ENCODE measurements at regions not wholly inside any gene's neighbourhood (a gene's known extent, or its start where the extent isn't known, plus 50 kb on each side); places are given as distances from the start of the nearest gene placed in this dataset.

DNA sequence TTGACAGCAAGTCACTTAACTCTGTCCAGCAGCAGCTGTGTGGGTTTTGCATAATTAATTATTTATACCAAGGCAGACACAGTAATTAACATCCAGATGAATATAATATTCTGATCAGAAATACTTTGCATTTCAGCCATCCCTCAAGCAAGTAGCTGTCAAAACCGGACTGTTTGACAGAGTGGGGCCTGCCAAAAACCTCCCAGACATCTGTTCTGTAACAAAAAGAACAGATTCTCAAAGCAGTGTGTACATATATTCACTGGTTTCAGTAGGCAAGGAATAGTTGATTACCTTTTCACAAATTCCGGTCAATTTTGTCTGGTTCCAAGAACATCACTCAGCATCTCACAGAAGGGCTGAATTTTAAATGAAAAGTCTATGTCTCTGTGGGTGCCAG is 291.6 kb downstream of the CMPK2 start:
- TF ChIP-seq, protein P1, sequence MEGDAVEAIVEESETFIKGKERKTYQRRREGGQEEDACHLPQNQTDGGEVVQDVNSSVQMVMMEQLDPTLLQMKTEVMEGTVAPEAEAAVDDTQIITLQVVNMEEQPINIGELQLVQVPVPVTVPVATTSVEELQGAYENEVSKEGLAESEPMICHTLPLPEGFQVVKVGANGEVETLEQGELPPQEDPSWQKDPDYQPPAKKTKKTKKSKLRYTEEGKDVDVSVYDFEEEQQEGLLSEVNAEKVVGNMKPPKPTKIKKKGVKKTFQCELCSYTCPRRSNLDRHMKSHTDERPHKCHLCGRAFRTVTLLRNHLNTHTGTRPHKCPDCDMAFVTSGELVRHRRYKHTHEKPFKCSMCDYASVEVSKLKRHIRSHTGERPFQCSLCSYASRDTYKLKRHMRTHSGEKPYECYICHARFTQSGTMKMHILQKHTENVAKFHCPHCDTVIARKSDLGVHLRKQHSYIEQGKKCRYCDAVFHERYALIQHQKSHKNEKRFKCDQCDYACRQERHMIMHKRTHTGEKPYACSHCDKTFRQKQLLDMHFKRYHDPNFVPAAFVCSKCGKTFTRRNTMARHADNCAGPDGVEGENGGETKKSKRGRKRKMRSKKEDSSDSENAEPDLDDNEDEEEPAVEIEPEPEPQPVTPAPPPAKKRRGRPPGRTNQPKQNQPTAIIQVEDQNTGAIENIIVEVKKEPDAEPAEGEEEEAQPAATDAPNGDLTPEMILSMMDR (IDR thresholded peaks at IDR 0.05): no peak
- TF ChIP-seq, protein P2, sequence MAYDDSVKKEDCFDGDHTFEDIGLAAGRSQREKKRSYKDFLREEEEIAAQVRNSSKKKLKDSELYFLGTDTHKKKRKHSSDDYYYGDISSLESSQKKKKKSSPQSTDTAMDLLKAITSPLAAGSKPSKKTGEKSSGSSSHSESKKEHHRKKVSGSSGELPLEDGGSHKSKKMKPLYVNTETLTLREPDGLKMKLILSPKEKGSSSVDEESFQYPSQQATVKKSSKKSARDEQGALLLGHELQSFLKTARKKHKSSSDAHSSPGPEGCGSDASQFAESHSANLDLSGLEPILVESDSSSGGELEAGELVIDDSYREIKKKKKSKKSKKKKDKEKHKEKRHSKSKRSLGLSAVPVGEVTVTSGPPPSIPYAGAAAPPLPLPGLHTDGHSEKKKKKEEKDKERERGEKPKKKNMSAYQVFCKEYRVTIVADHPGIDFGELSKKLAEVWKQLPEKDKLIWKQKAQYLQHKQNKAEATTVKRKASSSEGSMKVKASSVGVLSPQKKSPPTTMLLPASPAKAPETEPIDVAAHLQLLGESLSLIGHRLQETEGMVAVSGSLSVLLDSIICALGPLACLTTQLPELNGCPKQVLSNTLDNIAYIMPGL (CRISPR knock-in tag; IDR thresholded peaks at IDR 0.05): no peak
- TF ChIP-seq, protein P3, sequence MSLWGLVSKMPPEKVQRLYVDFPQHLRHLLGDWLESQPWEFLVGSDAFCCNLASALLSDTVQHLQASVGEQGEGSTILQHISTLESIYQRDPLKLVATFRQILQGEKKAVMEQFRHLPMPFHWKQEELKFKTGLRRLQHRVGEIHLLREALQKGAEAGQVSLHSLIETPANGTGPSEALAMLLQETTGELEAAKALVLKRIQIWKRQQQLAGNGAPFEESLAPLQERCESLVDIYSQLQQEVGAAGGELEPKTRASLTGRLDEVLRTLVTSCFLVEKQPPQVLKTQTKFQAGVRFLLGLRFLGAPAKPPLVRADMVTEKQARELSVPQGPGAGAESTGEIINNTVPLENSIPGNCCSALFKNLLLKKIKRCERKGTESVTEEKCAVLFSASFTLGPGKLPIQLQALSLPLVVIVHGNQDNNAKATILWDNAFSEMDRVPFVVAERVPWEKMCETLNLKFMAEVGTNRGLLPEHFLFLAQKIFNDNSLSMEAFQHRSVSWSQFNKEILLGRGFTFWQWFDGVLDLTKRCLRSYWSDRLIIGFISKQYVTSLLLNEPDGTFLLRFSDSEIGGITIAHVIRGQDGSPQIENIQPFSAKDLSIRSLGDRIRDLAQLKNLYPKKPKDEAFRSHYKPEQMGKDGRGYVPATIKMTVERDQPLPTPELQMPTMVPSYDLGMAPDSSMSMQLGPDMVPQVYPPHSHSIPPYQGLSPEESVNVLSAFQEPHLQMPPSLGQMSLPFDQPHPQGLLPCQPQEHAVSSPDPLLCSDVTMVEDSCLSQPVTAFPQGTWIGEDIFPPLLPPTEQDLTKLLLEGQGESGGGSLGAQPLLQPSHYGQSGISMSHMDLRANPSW (CRISPR knock-in tag; conservative IDR thresholded peaks at IDR 0.05; ENCODE audit: low read depth): no peak
- TF ChIP-seq TCF7 (CRISPR knock-in tag; IDR thresholded peaks at IDR 0.05; ENCODE audit: low read depth) (no peak), GTF2I (CRISPR knock-in tag; conservative IDR thresholded peaks at IDR 0.05) (no peak), IRF2 (CRISPR knock-in tag; IDR thresholded peaks at IDR 0.05; ENCODE audit: borderline replicate concordance, low read depth) (no peak), TEAD4 (CRISPR knock-in tag; IDR thresholded peaks at IDR 0.05) (no peak), NFE2L1 (CRISPR knock-in tag; IDR thresholded peaks at IDR 0.05) (no peak), RELA (CRISPR knock-in tag; IDR thresholded peaks at IDR 0.05; ENCODE audit: borderline replicate concordance) (no peak), TEAD1 (CRISPR knock-in tag; IDR thresholded peaks at IDR 0.05) (no peak)
- TF ChIP-seq, protein P4, sequence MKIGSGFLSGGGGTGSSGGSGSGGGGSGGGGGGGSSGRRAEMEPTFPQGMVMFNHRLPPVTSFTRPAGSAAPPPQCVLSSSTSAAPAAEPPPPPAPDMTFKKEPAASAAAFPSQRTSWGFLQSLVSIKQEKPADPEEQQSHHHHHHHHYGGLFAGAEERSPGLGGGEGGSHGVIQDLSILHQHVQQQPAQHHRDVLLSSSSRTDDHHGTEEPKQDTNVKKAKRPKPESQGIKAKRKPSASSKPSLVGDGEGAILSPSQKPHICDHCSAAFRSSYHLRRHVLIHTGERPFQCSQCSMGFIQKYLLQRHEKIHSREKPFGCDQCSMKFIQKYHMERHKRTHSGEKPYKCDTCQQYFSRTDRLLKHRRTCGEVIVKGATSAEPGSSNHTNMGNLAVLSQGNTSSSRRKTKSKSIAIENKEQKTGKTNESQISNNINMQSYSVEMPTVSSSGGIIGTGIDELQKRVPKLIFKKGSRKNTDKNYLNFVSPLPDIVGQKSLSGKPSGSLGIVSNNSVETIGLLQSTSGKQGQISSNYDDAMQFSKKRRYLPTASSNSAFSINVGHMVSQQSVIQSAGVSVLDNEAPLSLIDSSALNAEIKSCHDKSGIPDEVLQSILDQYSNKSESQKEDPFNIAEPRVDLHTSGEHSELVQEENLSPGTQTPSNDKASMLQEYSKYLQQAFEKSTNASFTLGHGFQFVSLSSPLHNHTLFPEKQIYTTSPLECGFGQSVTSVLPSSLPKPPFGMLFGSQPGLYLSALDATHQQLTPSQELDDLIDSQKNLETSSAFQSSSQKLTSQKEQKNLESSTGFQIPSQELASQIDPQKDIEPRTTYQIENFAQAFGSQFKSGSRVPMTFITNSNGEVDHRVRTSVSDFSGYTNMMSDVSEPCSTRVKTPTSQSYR (CRISPR knock-in tag; IDR thresholded peaks at IDR 0.05): no peak
- TF ChIP-seq, protein P5, sequence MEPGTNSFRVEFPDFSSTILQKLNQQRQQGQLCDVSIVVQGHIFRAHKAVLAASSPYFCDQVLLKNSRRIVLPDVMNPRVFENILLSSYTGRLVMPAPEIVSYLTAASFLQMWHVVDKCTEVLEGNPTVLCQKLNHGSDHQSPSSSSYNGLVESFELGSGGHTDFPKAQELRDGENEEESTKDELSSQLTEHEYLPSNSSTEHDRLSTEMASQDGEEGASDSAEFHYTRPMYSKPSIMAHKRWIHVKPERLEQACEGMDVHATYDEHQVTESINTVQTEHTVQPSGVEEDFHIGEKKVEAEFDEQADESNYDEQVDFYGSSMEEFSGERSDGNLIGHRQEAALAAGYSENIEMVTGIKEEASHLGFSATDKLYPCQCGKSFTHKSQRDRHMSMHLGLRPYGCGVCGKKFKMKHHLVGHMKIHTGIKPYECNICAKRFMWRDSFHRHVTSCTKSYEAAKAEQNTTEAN (CRISPR knock-in tag; IDR thresholded peaks at IDR 0.05): no peak
- TF ChIP-seq, protein P6, sequence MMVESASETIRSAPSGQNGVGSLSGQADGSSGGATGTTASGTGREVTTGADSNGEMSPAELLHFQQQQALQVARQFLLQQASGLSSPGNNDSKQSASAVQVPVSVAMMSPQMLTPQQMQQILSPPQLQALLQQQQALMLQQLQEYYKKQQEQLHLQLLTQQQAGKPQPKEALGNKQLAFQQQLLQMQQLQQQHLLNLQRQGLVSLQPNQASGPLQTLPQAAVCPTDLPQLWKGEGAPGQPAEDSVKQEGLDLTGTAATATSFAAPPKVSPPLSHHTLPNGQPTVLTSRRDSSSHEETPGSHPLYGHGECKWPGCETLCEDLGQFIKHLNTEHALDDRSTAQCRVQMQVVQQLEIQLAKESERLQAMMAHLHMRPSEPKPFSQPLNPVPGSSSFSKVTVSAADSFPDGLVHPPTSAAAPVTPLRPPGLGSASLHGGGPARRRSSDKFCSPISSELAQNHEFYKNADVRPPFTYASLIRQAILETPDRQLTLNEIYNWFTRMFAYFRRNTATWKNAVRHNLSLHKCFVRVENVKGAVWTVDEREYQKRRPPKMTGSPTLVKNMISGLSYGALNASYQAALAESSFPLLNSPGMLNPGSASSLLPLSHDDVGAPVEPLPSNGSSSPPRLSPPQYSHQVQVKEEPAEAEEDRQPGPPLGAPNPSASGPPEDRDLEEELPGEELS (CRISPR knock-in tag; IDR thresholded peaks at IDR 0.05): no peak
- TF ChIP-seq, protein P7, sequence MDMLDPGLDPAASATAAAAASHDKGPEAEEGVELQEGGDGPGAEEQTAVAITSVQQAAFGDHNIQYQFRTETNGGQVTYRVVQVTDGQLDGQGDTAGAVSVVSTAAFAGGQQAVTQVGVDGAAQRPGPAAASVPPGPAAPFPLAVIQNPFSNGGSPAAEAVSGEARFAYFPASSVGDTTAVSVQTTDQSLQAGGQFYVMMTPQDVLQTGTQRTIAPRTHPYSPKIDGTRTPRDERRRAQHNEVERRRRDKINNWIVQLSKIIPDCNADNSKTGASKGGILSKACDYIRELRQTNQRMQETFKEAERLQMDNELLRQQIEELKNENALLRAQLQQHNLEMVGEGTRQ (CRISPR knock-in tag; IDR thresholded peaks at IDR 0.05): no peak

Measured in WTC11 (cell line).